GM12891 (cell line): ENCODE measurements at regions not wholly inside any gene's neighbourhood (a gene's known extent, or its start where the extent isn't known, plus 50 kb on each side); places are given as distances from the start of the nearest gene placed in this dataset.
"Not testable (repeated sequence)": the region's sequence is repeated elsewhere in the genome, so short reads cannot be mapped to it uniquely, and the experiment has no call there.

Experiments
- DNase-seq: peaks from one replicate; pipeline ENCODE4 v3.0.0; 2011; ENCODE audit warnings: low spot score; ENCODE audit not compliant: insufficient read length
- FAIRE-seq: peaks from 2 replicates; lab custom pipeline; 2011; peaks lifted over from hg19 to GRCh38; lab: Jason Lieb, UNC
- PAX5 ChIP-seq: IDR thresholded peaks from 2 replicates; pipeline ENCODE4 v1.6.1; 2011; ENCODE audit warnings: low read length, moderate library complexity, mild to moderate bottlenecking; ENCODE audit not compliant: insufficient read depth, severe bottlenecking
- POLR2A ChIP-seq: IDR thresholded peaks from 2 replicates; pipeline ENCODE4 v1.6.1; 2011; ENCODE audit warnings: low read depth, low read length, control low read depth
- POLR2AphosphoS5 ChIP-seq: IDR thresholded peaks from 2 replicates; pipeline ENCODE4 v1.6.1; 2011; ENCODE audit warnings: low read depth, low read length, control low read depth
- POU2F2 ChIP-seq: IDR thresholded peaks from 2 replicates; pipeline ENCODE4 v1.6.1; 2011; ENCODE audit warnings: low read depth, mild to moderate bottlenecking, control low read depth, low read length, moderate library complexity
- SPI1 ChIP-seq: IDR thresholded peaks from 2 replicates; pipeline ENCODE4 v1.6.1; 2011; ENCODE audit warnings: low read depth, low read length, control low read depth
- TAF1 ChIP-seq: IDR thresholded peaks from 2 replicates; pipeline ENCODE4 v1.6.1; 2011; ENCODE audit warnings: low read depth, low read length, control low read depth

- TF ChIP-seq PAX5 (no peak), TAF1 (no peak), POLR2AphosphoS5 (no peak), POLR2A (no peak), SPI1 (no peak), POU2F2 (no peak)
- no peak for FAIRE-seq
- DNase-seq, result no peak
These were observed 128.9 kb upstream of the CCNH start for GRCh38 chr5:87541676-87542075.

GRCh38 chr5:87541033-87541432 is 128.3 kb upstream of the CCNH start:
- no peak for FAIRE-seq
- TF ChIP-seq PAX5 (no peak), POLR2A (no peak), TAF1 (no peak), SPI1 (no peak), POU2F2 (no peak), POLR2AphosphoS5 (no peak)

GRCh38 chr5:87539839-87540238 is 127.1 kb upstream of the CCNH start:
- TF ChIP-seq POLR2AphosphoS5 (no peak), POLR2A (no peak), POU2F2 (no peak), PAX5 (no peak), SPI1 (no peak), TAF1 (no peak)
- DNase-seq (no peak), FAIRE-seq (no peak)

More at GRCh38 chr5:87541033-87541432, 128.3 kb upstream of the CCNH start:
- no peak for DNase-seq

- no peak for DNase-seq
- TF ChIP-seq POU2F2 (no peak), TAF1 (no peak), PAX5 (no peak), SPI1 (no peak), POLR2A (no peak), POLR2AphosphoS5 (no peak)
- no peak for FAIRE-seq
These were observed 123.6 kb upstream of the CCNH start for GRCh38 chr5:87536365-87536764.

- FAIRE-seq (no peak), DNase-seq (no peak)
- TF ChIP-seq POU2F2, result no peak
- no peak for TF ChIP-seq PAX5
- TF ChIP-seq POLR2A, result no peak
- TF ChIP-seq POLR2AphosphoS5, result no peak
- no peak for TF ChIP-seq TAF1
- no peak for TF ChIP-seq SPI1
These were observed 123.0 kb upstream of the CCNH start for GRCh38 chr5:87535706-87536105.

- FAIRE-seq (no peak), DNase-seq (no peak)
- TF ChIP-seq POLR2AphosphoS5 (no peak), POLR2A (no peak), SPI1 (no peak), TAF1 (no peak)
These were observed 116.9 kb upstream of the CCNH start for GRCh38 chr5:87529486-87530076.

DNA sequence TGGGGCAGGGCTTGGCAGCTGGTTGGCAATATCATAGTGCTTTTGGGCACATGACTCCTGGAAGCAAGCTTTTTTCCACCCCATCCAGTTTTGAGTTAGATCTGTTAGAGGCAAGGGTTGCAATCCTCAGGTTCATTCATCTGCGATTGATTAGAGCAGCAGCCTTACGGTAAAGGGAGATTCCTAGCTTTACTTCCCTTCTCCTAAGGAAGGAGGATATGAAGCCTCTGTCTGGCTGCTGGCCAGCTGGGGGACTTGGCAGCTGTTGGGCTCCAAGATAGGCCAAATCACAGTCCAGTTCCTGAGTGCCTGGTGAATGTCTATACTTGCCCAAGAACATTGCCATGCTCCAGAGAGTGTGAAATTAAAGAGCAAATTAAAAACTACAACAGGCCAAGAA is 113.4 kb upstream of the CCNH start:
- no peak for FAIRE-seq
- TF ChIP-seq TAF1, result no peak

DNA sequence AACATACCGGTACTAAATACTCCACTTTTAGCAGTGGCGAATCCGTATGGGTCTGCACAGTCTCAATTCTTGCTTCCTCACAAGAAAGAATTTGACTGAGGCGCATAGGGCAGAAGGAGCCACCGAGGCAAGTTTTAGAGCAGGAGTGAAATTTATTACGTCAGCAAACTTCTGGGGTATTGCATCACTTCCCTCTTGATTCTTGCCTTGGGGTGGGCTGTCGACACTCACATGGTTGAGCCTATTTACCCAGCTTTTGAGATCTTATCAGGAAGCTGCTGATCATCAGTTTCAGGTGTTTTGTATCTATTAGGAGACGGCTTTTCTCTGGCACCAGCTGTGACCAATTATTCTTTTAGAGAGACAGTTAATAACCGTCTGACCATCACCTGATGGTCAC is 111.5 kb upstream of the CCNH start:
- DNase-seq (no peak), FAIRE-seq (no peak)
- TF ChIP-seq POU2F2, result no peak
- no peak for TF ChIP-seq POLR2A
- no peak for TF ChIP-seq SPI1
- TF ChIP-seq POLR2AphosphoS5, result no peak
- no peak for TF ChIP-seq TAF1
- TF ChIP-seq PAX5, result no peak

More for the DNA sequence above, 113.4 kb upstream of the CCNH start:
- DNase-seq, result no peak

DNA sequence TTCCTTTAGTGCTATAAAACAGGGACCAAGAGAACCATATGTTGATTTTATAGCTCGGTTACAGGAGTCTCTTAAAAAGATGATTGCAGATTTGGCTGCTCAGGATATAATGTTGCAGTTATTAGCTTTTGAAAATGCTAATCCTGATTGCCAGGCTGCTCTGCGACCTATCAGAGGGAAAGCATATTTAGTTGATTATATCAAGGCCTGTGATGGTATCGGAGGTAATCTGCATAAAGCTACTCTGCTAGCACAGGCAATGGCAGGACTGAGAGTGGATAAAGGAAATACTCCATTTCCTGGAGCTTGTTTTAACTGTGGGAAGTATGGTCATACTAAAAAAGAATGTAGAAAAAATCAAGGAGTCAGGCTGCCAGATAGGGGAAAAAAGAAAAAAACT is 99.0 kb upstream of the CCNH start:
- FAIRE-seq, DNase-seq: not testable (repeated sequence)

DNA sequence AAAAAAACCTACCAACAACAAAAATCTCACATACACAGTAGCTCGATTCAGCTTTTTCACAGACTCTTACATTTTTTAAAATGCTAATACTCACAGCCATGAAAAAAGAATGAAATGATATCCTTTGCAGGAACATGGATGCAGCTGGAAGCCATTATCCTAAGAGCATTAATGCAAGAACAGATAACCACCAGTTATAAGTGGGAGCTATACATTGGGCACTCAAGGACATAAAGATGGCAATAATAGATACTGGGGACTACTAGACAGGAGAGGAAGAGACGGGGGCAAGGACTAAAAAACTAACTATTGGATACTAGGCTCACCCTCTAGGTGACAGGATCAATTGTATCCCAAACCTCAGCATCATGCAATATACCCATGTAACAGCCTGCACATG is 90.3 kb upstream of the CCNH start:
- DNase-seq (no peak), FAIRE-seq (no peak)
- no peak for TF ChIP-seq POLR2A
- no peak for TF ChIP-seq POU2F2
- no peak for TF ChIP-seq PAX5
- TF ChIP-seq SPI1, result no peak
- no peak for TF ChIP-seq TAF1
- no peak for TF ChIP-seq POLR2AphosphoS5
